KMS-11 (cell line): ENCODE measurements at regions not wholly inside any gene's neighbourhood (a gene's known extent, or its start where the extent isn't known, plus 50 kb on each side); places are given as distances from the start of the nearest gene placed in this dataset.

Experiments
- H2AFZ ChIP-seq: fragments of 200-600 bp; sonication (generic); 2 replicates; pipeline ENCODE4 v1.6.1; 2016; ENCODE audit warnings: antibody characterized with exemption, mixed run types, low read depth
- H3K27ac ChIP-seq: fragments of 200-600 bp; sonication (generic); 2 replicates; pipeline ENCODE4 v1.6.1; 2016; ENCODE audit warnings: mild to moderate bottlenecking, mixed run types
- H3K27me3 ChIP-seq: fragments of 200-600 bp; sonication (generic); 2 replicates; pipeline ENCODE4 v1.6.1; 2017; ENCODE audit warnings: mild to moderate bottlenecking, low read depth, mixed run types, moderate library complexity; ENCODE audit not compliant: insufficient read depth
- H3K36me3 ChIP-seq: fragments of 200-600 bp; sonication (generic); 2 replicates; pipeline ENCODE4 v1.6.1; 2017; ENCODE audit warnings: mild to moderate bottlenecking, mixed run types; ENCODE audit not compliant: insufficient read depth
- H3K4me1 ChIP-seq: fragments of 200-600 bp; sonication (generic); 2 replicates; pipeline ENCODE4 v1.6.1; 2016; ENCODE audit warnings: mild to moderate bottlenecking, low read depth, mixed run types; ENCODE audit not compliant: poor library complexity, severe bottlenecking
- H3K4me2 ChIP-seq: fragments of 200-600 bp; sonication (generic); 2 replicates; pipeline ENCODE4 v1.7.0; 2016; ENCODE audit warnings: mild to moderate bottlenecking, mixed run types
- H3K4me3 ChIP-seq: fragments of 200-600 bp; sonication (generic); IDR thresholded peaks from 2 replicates; pipeline ENCODE4 v1.6.1; 2017; ENCODE audit warnings: low read depth, low read length, mixed read lengths; ENCODE audit not compliant: insufficient read depth
- H3K79me2 ChIP-seq: fragments of 200-600 bp; sonication (generic); 2 replicates; pipeline ENCODE4 v1.6.1; 2016; ENCODE audit warnings: low read depth, mixed run types; ENCODE audit not compliant: insufficient read depth
- H3K9ac ChIP-seq: fragments of 200-600 bp; sonication (generic); 2 replicates; pipeline ENCODE4 v1.6.1; 2016; ENCODE audit warnings: mild to moderate bottlenecking, mixed run types
- H4K20me1 ChIP-seq: fragments of 200-600 bp; sonication (generic); 2 replicates; pipeline ENCODE4 v1.6.1; 2016; ENCODE audit warnings: mild to moderate bottlenecking, mixed run types; ENCODE audit not compliant: insufficient read depth
- CTCF ChIP-seq: fragments of 200-600 bp; sonication (generic); conservative IDR thresholded peaks from 2 replicates; pipeline ENCODE4 v1.6.1; 2017; ENCODE audit warnings: low read depth, mild to moderate bottlenecking, antibody characterized with exemption, low read length, moderate library complexity, mixed read lengths

GRCh38 chrX:147570483-147570882 lies 341.2 kb upstream of the FMR1 start:
- Histone ChIP-seq H2AFZ (no peak overlapping the region), H3K79me2 (no peaks in the 10 kb centered on the region), H3K27ac (no peak overlapping the region), H4K20me1 (no peaks in the 10 kb centered on the region), H3K36me3 (no peaks in the 10 kb centered on the region), H3K4me1 (no peaks in the 10 kb centered on the region), H3K4me2 (no peak overlapping the region), H3K9ac (no peak overlapping the region), H3K4me3 (no peak overlapping the region), H3K27me3 (no peaks in the 10 kb centered on the region)
- no peak for TF ChIP-seq CTCF

- no peaks in the 10 kb centered on the region for H3K79me2 ChIP-seq
- H2AFZ ChIP-seq, result no peak overlapping the region
- no peak overlapping the region for H3K27ac ChIP-seq
- H3K36me3 ChIP-seq, result no peaks in the 10 kb centered on the region
- no peaks in the 10 kb centered on the region for H3K4me1 ChIP-seq
- H3K27me3 ChIP-seq, result no peaks in the 10 kb centered on the region
- H3K4me2 ChIP-seq, result no peak overlapping the region
- TF ChIP-seq CTCF, result no peak
- H4K20me1 ChIP-seq, result no peaks in the 10 kb centered on the region
- no peak overlapping the region for H3K4me3 ChIP-seq
- no peak overlapping the region for H3K9ac ChIP-seq
Measured at GRCh38 chrX:147573266-147573665, 338.5 kb upstream of the FMR1 start.

- Histone ChIP-seq H4K20me1 (no peaks in the 10 kb centered on the region), H3K9ac (no peak overlapping the region)
Measured at GRCh38 chrX:147602176-147602696, 309.5 kb upstream of the FMR1 start.

GRCh38 chrX:147626605-147627004 lies 285.1 kb upstream of the FMR1 start:
- Histone ChIP-seq H3K36me3 (no peaks in the 10 kb centered on the region), H3K4me1 (no peaks in the 10 kb centered on the region), H3K27me3 (no peaks in the 10 kb centered on the region), H3K9ac (no peak overlapping the region), H4K20me1 (no peaks in the 10 kb centered on the region), H3K27ac (no peak overlapping the region), H3K4me3 (no peak overlapping the region), H2AFZ (no peak overlapping the region), H3K79me2 (no peaks in the 10 kb centered on the region), H3K4me2 (no peak overlapping the region)
- no peak for TF ChIP-seq CTCF

More at GRCh38 chrX:147602176-147602696, 309.5 kb upstream of the FMR1 start:
- H3K4me1 ChIP-seq, result no peaks in the 10 kb centered on the region
- H3K79me2 ChIP-seq, result no peaks in the 10 kb centered on the region
- H3K4me2 ChIP-seq, result no peak overlapping the region
- H3K27me3 ChIP-seq, result no peaks in the 10 kb centered on the region
- H3K4me3 ChIP-seq, result no peak overlapping the region
- no peak overlapping the region for H3K27ac ChIP-seq
- H3K36me3 ChIP-seq, result no peaks in the 10 kb centered on the region
- TF ChIP-seq CTCF, result no peak
- no peak overlapping the region for H2AFZ ChIP-seq

GRCh38 chrX:147635186-147635585 lies 276.5 kb upstream of the FMR1 start:
- Histone ChIP-seq H3K4me2 (no peak overlapping the region), H3K4me1 (no peaks in the 10 kb centered on the region), H3K36me3 (no peaks in the 10 kb centered on the region), H3K27ac (no peak overlapping the region), H3K79me2 (no peaks in the 10 kb centered on the region), H3K27me3 (no peaks in the 10 kb centered on the region), H3K9ac (no peak overlapping the region), H3K4me3 (no peak overlapping the region), H4K20me1 (no peaks in the 10 kb centered on the region), H2AFZ (no peak overlapping the region)
- TF ChIP-seq CTCF, result no peak
